ENCODE measurements at regions not wholly inside any gene's neighbourhood (a gene's known extent, or its start where the extent isn't known, plus 50 kb on each side); places are given as distances from the start of the nearest gene placed in this dataset.

GRCh38 chr16:27602103-27602502, 52.2 kb downstream of the KATNIP start:
- no peaks in the 10 kb centered on the region for H3K9me3 ChIP-seq (ENCODE audit: control insufficient read depth in 1 of 2, insufficient read depth in 1 of 2, low read depth in 1 of 2, low read length in 2 of 2)
- ChIA-PET RAD21 (ENCODE audit: low non-redundant PET in 1 of 2, low total read pairs in 2 of 2, uncharacterized antibody in 2 of 2, unreplicated experiment in 2 of 2) (no interaction called here), POLR2A (no interaction called here), CTCF (no interaction called here)
- H2AFZ ChIP-seq (ENCODE audit: low read depth, low read length, poor library complexity, severe bottlenecking): no peak overlapping the region
- ATAC-seq (no peak), DNase-seq (ENCODE audit: low read depth, low spot score) (no peak)
- intact Hi-C loops (cut with micrococcal nuclease): no loop called here
- no peak overlapping the region for H3K4me3 ChIP-seq (replicated peaks in 1 of 2; ENCODE audit: low read depth in 1 of 2, low read length in 2 of 2)
- H3K27me3 ChIP-seq (ENCODE audit: insufficient read depth, low read length): no peaks in the 10 kb centered on the region
- H3K27ac ChIP-seq (ENCODE audit: low read depth, low read length): no peak overlapping the region
- H3K79me2 ChIP-seq (ENCODE audit: insufficient read depth, low read length): no peaks in the 10 kb centered on the region
- no peaks in the 10 kb centered on the region for H4K20me1 ChIP-seq (ENCODE audit: insufficient read depth)
- no TSS peak for BruUV-seq (replicated peaks)
- H3K9me2 ChIP-seq (ENCODE audit: insufficient read depth): no peaks in the 10 kb centered on the region
- no peak overlapping the region for H3K4me2 ChIP-seq (ENCODE audit: low read length)
- no peaks in the 10 kb centered on the region for H3K36me3 ChIP-seq (ENCODE audit: control insufficient read depth in 1 of 2, insufficient read depth in 2 of 2, low read length in 2 of 2)
- no peak for TF ChIP-seq SRF (IDR thresholded peaks at IDR 0.05; ENCODE audit: low read depth)
- no peak for TF ChIP-seq SIN3A (IDR thresholded peaks at IDR 0.05; ENCODE audit: low read depth)
- TF ChIP-seq MAX (IDR thresholded peaks at IDR 0.05): no peak
- TF ChIP-seq, protein P1, sequence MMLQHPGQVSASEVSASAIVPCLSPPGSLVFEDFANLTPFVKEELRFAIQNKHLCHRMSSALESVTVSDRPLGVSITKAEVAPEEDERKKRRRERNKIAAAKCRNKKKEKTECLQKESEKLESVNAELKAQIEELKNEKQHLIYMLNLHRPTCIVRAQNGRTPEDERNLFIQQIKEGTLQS (IDR thresholded peaks at IDR 0.05): no peak
- TF ChIP-seq ZNF274 (IDR thresholded peaks at IDR 0.05; ENCODE audit: low read depth, low read length): no peak
- no peak for TF ChIP-seq SP1 (IDR thresholded peaks at IDR 0.05; ENCODE audit: low read depth)
- TF ChIP-seq, protein P2, sequence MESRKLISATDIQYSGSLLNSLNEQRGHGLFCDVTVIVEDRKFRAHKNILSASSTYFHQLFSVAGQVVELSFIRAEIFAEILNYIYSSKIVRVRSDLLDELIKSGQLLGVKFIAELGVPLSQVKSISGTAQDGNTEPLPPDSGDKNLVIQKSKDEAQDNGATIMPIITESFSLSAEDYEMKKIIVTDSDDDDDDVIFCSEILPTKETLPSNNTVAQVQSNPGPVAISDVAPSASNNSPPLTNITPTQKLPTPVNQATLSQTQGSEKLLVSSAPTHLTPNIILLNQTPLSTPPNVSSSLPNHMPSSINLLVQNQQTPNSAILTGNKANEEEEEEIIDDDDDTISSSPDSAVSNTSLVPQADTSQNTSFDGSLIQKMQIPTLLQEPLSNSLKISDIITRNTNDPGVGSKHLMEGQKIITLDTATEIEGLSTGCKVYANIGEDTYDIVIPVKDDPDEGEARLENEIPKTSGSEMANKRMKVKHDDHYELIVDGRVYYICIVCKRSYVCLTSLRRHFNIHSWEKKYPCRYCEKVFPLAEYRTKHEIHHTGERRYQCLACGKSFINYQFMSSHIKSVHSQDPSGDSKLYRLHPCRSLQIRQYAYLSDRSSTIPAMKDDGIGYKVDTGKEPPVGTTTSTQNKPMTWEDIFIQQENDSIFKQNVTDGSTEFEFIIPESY (IDR thresholded peaks at IDR 0.05; ENCODE audit: extremely low read depth, insufficient replicate concordance, low read length): no peak
- no peak for TF ChIP-seq CBX3 (IDR thresholded peaks at IDR 0.05; ENCODE audit: low read depth)
- no peak for TF ChIP-seq RAD21 (IDR thresholded peaks at IDR 0.05; ENCODE audit: low read depth)
- TF ChIP-seq ZFX (IDR thresholded peaks at IDR 0.05): no peak
- TF ChIP-seq EGR1 (IDR thresholded peaks at IDR 0.05; ENCODE audit: low read depth): no peak
- no peak for TF ChIP-seq TCF7L2 (IDR thresholded peaks at IDR 0.05; ENCODE audit: borderline replicate concordance, extremely low read depth, insufficient read depth, insufficient read length)
- TF ChIP-seq EZH2phosphoT487 (IDR thresholded peaks at IDR 0.05; ENCODE audit: borderline replicate concordance): no peak
- TF ChIP-seq CTCF (IDR thresholded peaks at IDR 0.05 in 2 of 3, conservative IDR thresholded peaks at IDR 0.05 in 1 of 3; ENCODE audit: borderline replicate concordance in 1 of 3, insufficient read depth in 1 of 3, low read depth in 2 of 3, low read length in 2 of 3): no peak
- no peaks in the 10 kb centered on the region for H3K4me1 ChIP-seq (ENCODE audit: control insufficient read depth in 1 of 2, insufficient read depth in 2 of 2, low read length in 2 of 2)
- H3K9ac ChIP-seq (ENCODE audit: low read length): no peak overlapping the region
